KMS-11 (cell line): ENCODE measurements at regions not wholly inside any gene's neighbourhood (a gene's known extent, or its start where the extent isn't known, plus 50 kb on each side); places are given as distances from the start of the nearest gene placed in this dataset.

Experiments used
- H2AFZ ChIP-seq: fragments of 200-600 bp; sonication (generic); 2 replicates; pipeline ENCODE4 v1.6.1; 2016; ENCODE audit warnings: antibody characterized with exemption, mixed run types, low read depth
- H3K27ac ChIP-seq: fragments of 200-600 bp; sonication (generic); 2 replicates; pipeline ENCODE4 v1.6.1; 2016; ENCODE audit warnings: mild to moderate bottlenecking, mixed run types
- H3K27me3 ChIP-seq: fragments of 200-600 bp; sonication (generic); 2 replicates; pipeline ENCODE4 v1.6.1; 2017; ENCODE audit warnings: mild to moderate bottlenecking, low read depth, mixed run types, moderate library complexity; ENCODE audit not compliant: insufficient read depth
- H3K36me3 ChIP-seq: fragments of 200-600 bp; sonication (generic); 2 replicates; pipeline ENCODE4 v1.6.1; 2017; ENCODE audit warnings: mild to moderate bottlenecking, mixed run types; ENCODE audit not compliant: insufficient read depth
- H3K4me1 ChIP-seq: fragments of 200-600 bp; sonication (generic); 2 replicates; pipeline ENCODE4 v1.6.1; 2016; ENCODE audit warnings: mild to moderate bottlenecking, low read depth, mixed run types; ENCODE audit not compliant: poor library complexity, severe bottlenecking
- H3K4me2 ChIP-seq: fragments of 200-600 bp; sonication (generic); 2 replicates; pipeline ENCODE4 v1.7.0; 2016; ENCODE audit warnings: mild to moderate bottlenecking, mixed run types
- H3K4me3 ChIP-seq: fragments of 200-600 bp; sonication (generic); IDR thresholded peaks from 2 replicates; pipeline ENCODE4 v1.6.1; 2017; ENCODE audit warnings: low read depth, low read length, mixed read lengths; ENCODE audit not compliant: insufficient read depth
- H3K79me2 ChIP-seq: fragments of 200-600 bp; sonication (generic); 2 replicates; pipeline ENCODE4 v1.6.1; 2016; ENCODE audit warnings: low read depth, mixed run types; ENCODE audit not compliant: insufficient read depth
- H3K9ac ChIP-seq: fragments of 200-600 bp; sonication (generic); 2 replicates; pipeline ENCODE4 v1.6.1; 2016; ENCODE audit warnings: mild to moderate bottlenecking, mixed run types
- H4K20me1 ChIP-seq: fragments of 200-600 bp; sonication (generic); 2 replicates; pipeline ENCODE4 v1.6.1; 2016; ENCODE audit warnings: mild to moderate bottlenecking, mixed run types; ENCODE audit not compliant: insufficient read depth
- TF ChIP-seq, protein P1 (sequence below): fragments of 200-600 bp; sonication (generic); conservative IDR thresholded peaks from 2 replicates; pipeline ENCODE4 v1.6.1; 2017; ENCODE audit warnings: low read depth, mild to moderate bottlenecking, antibody characterized with exemption, low read length, moderate library complexity, mixed read lengths

- H3K27ac ChIP-seq: no peak overlapping the region
- TF ChIP-seq, protein P1, sequence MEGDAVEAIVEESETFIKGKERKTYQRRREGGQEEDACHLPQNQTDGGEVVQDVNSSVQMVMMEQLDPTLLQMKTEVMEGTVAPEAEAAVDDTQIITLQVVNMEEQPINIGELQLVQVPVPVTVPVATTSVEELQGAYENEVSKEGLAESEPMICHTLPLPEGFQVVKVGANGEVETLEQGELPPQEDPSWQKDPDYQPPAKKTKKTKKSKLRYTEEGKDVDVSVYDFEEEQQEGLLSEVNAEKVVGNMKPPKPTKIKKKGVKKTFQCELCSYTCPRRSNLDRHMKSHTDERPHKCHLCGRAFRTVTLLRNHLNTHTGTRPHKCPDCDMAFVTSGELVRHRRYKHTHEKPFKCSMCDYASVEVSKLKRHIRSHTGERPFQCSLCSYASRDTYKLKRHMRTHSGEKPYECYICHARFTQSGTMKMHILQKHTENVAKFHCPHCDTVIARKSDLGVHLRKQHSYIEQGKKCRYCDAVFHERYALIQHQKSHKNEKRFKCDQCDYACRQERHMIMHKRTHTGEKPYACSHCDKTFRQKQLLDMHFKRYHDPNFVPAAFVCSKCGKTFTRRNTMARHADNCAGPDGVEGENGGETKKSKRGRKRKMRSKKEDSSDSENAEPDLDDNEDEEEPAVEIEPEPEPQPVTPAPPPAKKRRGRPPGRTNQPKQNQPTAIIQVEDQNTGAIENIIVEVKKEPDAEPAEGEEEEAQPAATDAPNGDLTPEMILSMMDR: no peak
- H3K36me3 ChIP-seq: no peaks in the 10 kb centered on the region
- no peak overlapping the region for H3K4me2 ChIP-seq
- no peak overlapping the region for H3K9ac ChIP-seq
- H3K4me1 ChIP-seq: no peaks in the 10 kb centered on the region
- H3K27me3 ChIP-seq: peaks cover 12% of the 10 kb centered on the region; the same call in 1 of the 2 replicates
- H2AFZ ChIP-seq: no peak overlapping the region
- H3K4me3 ChIP-seq: no peak overlapping the region
- no peaks in the 10 kb centered on the region for H3K79me2 ChIP-seq
- no peaks in the 10 kb centered on the region for H4K20me1 ChIP-seq
Observed at GRCh38 chr19:41495589-41495988, 52.6 kb downstream of the ERICH4 start.

DNA sequence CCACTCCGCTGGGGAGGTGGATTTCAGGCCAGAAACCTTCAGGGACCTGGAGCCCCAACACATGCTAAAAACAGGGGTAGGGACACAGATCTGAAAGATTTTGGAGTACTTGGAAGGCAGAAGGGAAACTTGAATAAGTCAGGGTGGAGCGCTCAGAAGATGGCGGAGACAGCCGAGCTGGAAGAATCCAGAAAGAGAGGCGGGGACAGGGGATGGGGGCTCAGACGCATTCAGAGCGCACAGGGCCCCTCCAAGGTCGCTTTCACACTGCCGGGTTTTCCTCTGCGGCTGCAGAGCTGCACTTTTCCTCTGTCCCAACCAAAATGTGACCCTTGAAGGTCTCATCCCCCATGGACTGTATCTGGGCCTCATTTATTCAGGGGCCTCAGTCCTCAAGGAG is 56.9 kb downstream of the ERICH4 start:
- Histone ChIP-seq H3K4me2 (no peak overlapping the region), H3K36me3 (no peaks in the 10 kb centered on the region), H2AFZ (no peak overlapping the region), H3K4me1 (no peaks in the 10 kb centered on the region), H4K20me1 (no peaks in the 10 kb centered on the region), H3K9ac (no peak overlapping the region), H3K79me2 (no peaks in the 10 kb centered on the region), H3K27ac (no peak overlapping the region), H3K27me3 (peaks cover 23% of the 10 kb centered on the region), H3K4me3 (no peak overlapping the region)
- TF ChIP-seq, protein P1: no peak

- no peak overlapping the region for H3K27ac ChIP-seq
- H3K27me3 ChIP-seq: peaks cover 24% of the 10 kb centered on the region
- H3K4me3 ChIP-seq: no peak overlapping the region
- H3K79me2 ChIP-seq: no peaks in the 10 kb centered on the region
- TF ChIP-seq, protein P1: no peak
- H3K36me3 ChIP-seq: no peaks in the 10 kb centered on the region
- no peaks in the 10 kb centered on the region for H4K20me1 ChIP-seq
- H2AFZ ChIP-seq: no peak overlapping the region
- no peaks in the 10 kb centered on the region for H3K4me1 ChIP-seq
- H3K4me2 ChIP-seq: no peak overlapping the region
- H3K9ac ChIP-seq: no peak overlapping the region
Observed at GRCh38 chr19:41500443-41500842, 57.5 kb downstream of the ERICH4 start.

DNA sequence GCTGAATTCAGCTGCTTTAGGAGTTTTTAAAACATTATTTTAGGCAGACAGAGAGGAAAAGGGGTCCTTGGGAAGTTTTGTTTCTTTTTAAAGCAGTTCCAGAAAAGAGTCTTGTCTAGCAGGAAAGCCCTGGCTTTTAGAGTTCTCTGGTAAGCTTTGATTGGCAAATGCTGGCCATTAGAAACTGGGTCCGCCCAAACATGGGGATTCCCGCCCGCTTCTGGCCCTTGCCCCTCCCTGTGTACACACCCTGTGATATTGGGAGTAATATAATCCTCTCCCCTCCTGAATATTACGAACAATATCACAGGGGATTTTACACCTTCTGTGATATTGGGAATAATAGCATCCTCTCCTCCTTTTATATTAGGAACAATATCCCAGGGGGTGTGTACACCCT is 58.9 kb downstream of the ERICH4 start:
- Histone ChIP-seq H3K4me1 (no peaks in the 10 kb centered on the region), H3K27ac (no peak overlapping the region), H2AFZ (no peak overlapping the region), H3K4me3 (no peak overlapping the region), H3K79me2 (no peaks in the 10 kb centered on the region), H3K4me2 (no peak overlapping the region), H3K27me3 (peaks cover 38% of the 10 kb centered on the region), H4K20me1 (no peaks in the 10 kb centered on the region), H3K9ac (no peak overlapping the region), H3K36me3 (no peaks in the 10 kb centered on the region)
- TF ChIP-seq, protein P1: no peak
